PC-3 (cell line): ENCODE measurements at regions not wholly inside any gene's neighbourhood (a gene's known extent, or its start where the extent isn't known, plus 50 kb on each side); places are given as distances from the start of the nearest gene placed in this dataset.

Experiments
- EZH2 ChIP-seq: fragments of 300-600 bp; sonication (generic); IDR thresholded peaks from one replicate; pipeline ENCODE4 v1.6.1; 2017; ENCODE audit warnings: antibody characterized with exemption, mild to moderate bottlenecking, low read length; ENCODE audit not compliant: unreplicated experiment
- EZH2phosphoT487 ChIP-seq: fragments of 300-600 bp; sonication (generic); IDR thresholded peaks from 2 replicates; pipeline ENCODE4 v1.6.1; 2018; ENCODE audit warnings: mild to moderate bottlenecking, antibody characterized with exemption, low read length, borderline replicate concordance
- TF ChIP-seq, protein P1 (sequence below): fragments of 300-600 bp; sonication (generic); conservative IDR thresholded peaks from 2 replicates; pipeline ENCODE4 v1.5.1; 2017; ENCODE audit warnings: antibody characterized with exemption, low read depth, mild to moderate bottlenecking, low read length

DNA sequence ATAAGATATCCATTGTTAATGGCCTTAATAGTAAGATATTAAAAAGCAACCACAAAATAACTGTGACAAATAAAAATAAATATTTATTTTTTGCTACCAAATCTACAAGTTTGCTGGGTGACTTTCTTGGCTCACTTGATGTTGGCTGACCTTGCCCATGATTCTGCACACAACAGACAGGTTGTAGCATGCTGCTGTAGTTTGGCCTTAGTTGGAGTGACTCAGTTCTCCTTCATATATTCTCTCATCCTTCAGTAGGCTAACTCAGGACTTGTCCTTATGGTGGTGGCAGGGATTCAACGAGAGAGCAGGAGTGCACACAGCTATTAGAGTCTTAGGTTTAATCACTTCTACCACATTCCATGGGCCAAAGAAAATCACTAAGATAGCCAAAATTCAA, 437.9 kb downstream of the MRPL39 start:
- TF ChIP-seq, protein P1, sequence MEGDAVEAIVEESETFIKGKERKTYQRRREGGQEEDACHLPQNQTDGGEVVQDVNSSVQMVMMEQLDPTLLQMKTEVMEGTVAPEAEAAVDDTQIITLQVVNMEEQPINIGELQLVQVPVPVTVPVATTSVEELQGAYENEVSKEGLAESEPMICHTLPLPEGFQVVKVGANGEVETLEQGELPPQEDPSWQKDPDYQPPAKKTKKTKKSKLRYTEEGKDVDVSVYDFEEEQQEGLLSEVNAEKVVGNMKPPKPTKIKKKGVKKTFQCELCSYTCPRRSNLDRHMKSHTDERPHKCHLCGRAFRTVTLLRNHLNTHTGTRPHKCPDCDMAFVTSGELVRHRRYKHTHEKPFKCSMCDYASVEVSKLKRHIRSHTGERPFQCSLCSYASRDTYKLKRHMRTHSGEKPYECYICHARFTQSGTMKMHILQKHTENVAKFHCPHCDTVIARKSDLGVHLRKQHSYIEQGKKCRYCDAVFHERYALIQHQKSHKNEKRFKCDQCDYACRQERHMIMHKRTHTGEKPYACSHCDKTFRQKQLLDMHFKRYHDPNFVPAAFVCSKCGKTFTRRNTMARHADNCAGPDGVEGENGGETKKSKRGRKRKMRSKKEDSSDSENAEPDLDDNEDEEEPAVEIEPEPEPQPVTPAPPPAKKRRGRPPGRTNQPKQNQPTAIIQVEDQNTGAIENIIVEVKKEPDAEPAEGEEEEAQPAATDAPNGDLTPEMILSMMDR, result no peak
- TF ChIP-seq EZH2 (no peak), EZH2phosphoT487 (no peak)
